ENCODE measurements at regions not wholly inside any gene's neighbourhood (a gene's known extent, or its start where the extent isn't known, plus 50 kb on each side); places are given as distances from the start of the nearest gene placed in this dataset.

- whole genome bisulfite sequencing, 2 experiments (ENCODE audit: low coverage in 1 of 2, low lambda C conversion rate in 2 of 2, missing lambda C conversion rate in 2 of 2), result 53 to 60% methylated on average over 3 of the region's 3 CpGs
- Histone ChIP-seq H3K4me2 (ENCODE audit: unreplicated experiment) (no peak overlapping the region), H3K9me2 (ENCODE audit: insufficient read depth) (no peaks in the 10 kb centered on the region), H3K79me2 (ENCODE audit: insufficient read depth) (no peaks in the 10 kb centered on the region), H3K4me1 (ENCODE audit: insufficient read depth) (0 out of 2 replicates have a peak, but pooled peaks cover 4% of the 10 kb centered on the region), H3K27me3 (replicated peaks; ENCODE audit: insufficient read depth) (peaks cover 39% of the 10 kb centered on the region), H3K9me3 (ENCODE audit: low read depth) (no peaks in the 10 kb centered on the region), H3K36me3 (ENCODE audit: low read depth) (no peaks in the 10 kb centered on the region), H2AFZ (no peak overlapping the region), H3K4me3 (no peak overlapping the region), H4K20me1 (ENCODE audit: insufficient read depth) (no peaks in the 10 kb centered on the region), H3K9ac (no peak overlapping the region), H3F3A (ENCODE audit: insufficient read depth) (no peaks in the 10 kb centered on the region), H3K27ac (no peak overlapping the region)
- in situ Hi-C loops (cut with MboI), result no loop called here
- TF ChIP-seq EZH2 (IDR thresholded peaks at IDR 0.05; ENCODE audit: insufficient read depth, poor library complexity, severe bottlenecking) (no peak), EZH2phosphoT487 (IDR thresholded peaks at IDR 0.05; ENCODE audit: insufficient read depth, low read depth) (no peak)
- DNase-seq, result no peak
Measured at GRCh38 chr4:176005766-176006165, 59.9 kb upstream of the WDR17 start.

- TF ChIP-seq EZH2phosphoT487 (IDR thresholded peaks at IDR 0.05; ENCODE audit: insufficient read depth, low read depth) (no peak), EZH2 (IDR thresholded peaks at IDR 0.05; ENCODE audit: insufficient read depth, poor library complexity, severe bottlenecking) (no peak)
- Histone ChIP-seq H4K20me1 (ENCODE audit: insufficient read depth) (no peaks in the 10 kb centered on the region), H3K79me2 (ENCODE audit: insufficient read depth) (no peaks in the 10 kb centered on the region), H3K4me2 (ENCODE audit: unreplicated experiment) (no peak overlapping the region), H3K27ac (no peak overlapping the region), H3K36me3 (ENCODE audit: low read depth) (no peaks in the 10 kb centered on the region), H3K4me3 (no peak overlapping the region), H3K27me3 (replicated peaks; ENCODE audit: insufficient read depth) (peaks cover 18% of the 10 kb centered on the region), H3K4me1 (ENCODE audit: insufficient read depth) (no peaks in the 10 kb centered on the region), H3K9me2 (ENCODE audit: insufficient read depth) (no peaks in the 10 kb centered on the region), H2AFZ (no peak overlapping the region), H3F3A (ENCODE audit: insufficient read depth) (no peaks in the 10 kb centered on the region), H3K9ac (no peak overlapping the region), H3K9me3 (ENCODE audit: low read depth) (no peaks in the 10 kb centered on the region)
- in situ Hi-C loops (cut with MboI), result no loop called here
- WGBS, 2 experiments (ENCODE audit: low coverage in 1 of 2, low lambda C conversion rate in 2 of 2, missing lambda C conversion rate in 2 of 2), result 44 to 46% methylated on average over 2 of the region's 2 CpGs
- DNase-seq, result no peak
Measured at GRCh38 chr4:176009254-176009653, 56.4 kb upstream of the WDR17 start.

GRCh38 chr4:176011529-176011928, 54.1 kb upstream of the WDR17 start:
- Histone ChIP-seq H3K4me1 (ENCODE audit: insufficient read depth) (no peaks in the 10 kb centered on the region), H2AFZ (no peak overlapping the region), H3F3A (ENCODE audit: insufficient read depth) (no peaks in the 10 kb centered on the region), H3K9me2 (ENCODE audit: insufficient read depth) (no peaks in the 10 kb centered on the region), H3K4me3 (no peak overlapping the region), H3K79me2 (ENCODE audit: insufficient read depth) (no peaks in the 10 kb centered on the region), H3K4me2 (ENCODE audit: unreplicated experiment) (no peak overlapping the region), H3K9ac (no peak overlapping the region), H3K27me3 (replicated peaks; ENCODE audit: insufficient read depth) (peaks cover 14% of the 10 kb centered on the region), H3K9me3 (ENCODE audit: low read depth) (no peaks in the 10 kb centered on the region), H3K36me3 (ENCODE audit: low read depth) (no peaks in the 10 kb centered on the region), H3K27ac (no peak overlapping the region), H4K20me1 (ENCODE audit: insufficient read depth) (no peaks in the 10 kb centered on the region)
- 51% methylated on average over 2 of the region's 2 CpGs for WGBS, 2 experiments (ENCODE audit: low coverage in 1 of 2, low lambda C conversion rate in 2 of 2, missing lambda C conversion rate in 2 of 2)
- no peak for TF ChIP-seq EZH2phosphoT487 (IDR thresholded peaks at IDR 0.05; ENCODE audit: insufficient read depth, low read depth)
- in situ Hi-C loops (cut with MboI), result no loop called here
- DNase-seq, result no peak

- in situ Hi-C loops (cut with MboI), result no loop called here
- H3F3A ChIP-seq (ENCODE audit: insufficient read depth), result no peaks in the 10 kb centered on the region
- no peaks in the 10 kb centered on the region for H3K9me3 ChIP-seq (ENCODE audit: low read depth)
- H3K9ac ChIP-seq, result no peak overlapping the region
- 52 to 53% methylated on average over 8 of the region's 8 CpGs for WGBS, 2 experiments (ENCODE audit: low coverage in 1 of 2, low lambda C conversion rate in 2 of 2, missing lambda C conversion rate in 2 of 2)
- no peaks in the 10 kb centered on the region for H4K20me1 ChIP-seq (ENCODE audit: insufficient read depth)
- H2AFZ ChIP-seq, result no peak overlapping the region
- peaks cover 10% of the 10 kb centered on the region for H3K27me3 ChIP-seq (replicated peaks; ENCODE audit: insufficient read depth)
- no peak for TF ChIP-seq EZH2 (IDR thresholded peaks at IDR 0.05; ENCODE audit: insufficient read depth, poor library complexity, severe bottlenecking)
- TF ChIP-seq EZH2phosphoT487 (IDR thresholded peaks at IDR 0.05; ENCODE audit: insufficient read depth, low read depth), result no peak
- no peak overlapping the region for H3K27ac ChIP-seq
- no peak for DNase-seq
- H3K9me2 ChIP-seq (ENCODE audit: insufficient read depth), result no peaks in the 10 kb centered on the region
- no peak overlapping the region for H3K4me3 ChIP-seq
- H3K36me3 ChIP-seq (ENCODE audit: low read depth), result no peaks in the 10 kb centered on the region
- no peaks in the 10 kb centered on the region for H3K79me2 ChIP-seq (ENCODE audit: insufficient read depth)
- no peaks in the 10 kb centered on the region for H3K4me1 ChIP-seq (ENCODE audit: insufficient read depth)
- no peak overlapping the region for H3K4me2 ChIP-seq (ENCODE audit: unreplicated experiment)
Measured at GRCh38 chr4:176013476-176014247, 52.0 kb upstream of the WDR17 start.

Measured in GM23248 (cell line).